Medulla oblongata (tissue), 1 donor: ENCODE measurements at regions not wholly inside any gene's neighbourhood (a gene's known extent, or its start where the extent isn't known, plus 50 kb on each side); places are given as distances from the start of the nearest gene placed in this dataset.
"Not testable (repeated sequence)": the region's sequence is repeated elsewhere in the genome, so short reads cannot be mapped to it uniquely, and the experiment has no call there.

ENCODE experiments used
- DNase-seq: peaks from one replicate; pipeline ENCODE4 v3.0.0-alpha.2; 2015; ENCODE audit errors: extremely low spot score

GRCh38 chr5:106134549-106134948 is 1536.2 kb downstream of the EFNA5 start:
- no peak for DNase-seq

- DNase-seq = no peak
These were observed 1542.8 kb downstream of the EFNA5 start for GRCh38 chr5:106127985-106128384.

- DNase-seq = no peak
These were observed 1543.4 kb downstream of the EFNA5 start for GRCh38 chr5:106127341-106127781.

- DNase-seq = no peak
These were observed 1548.6 kb downstream of the EFNA5 start for GRCh38 chr5:106121972-106122605.

- no peak for DNase-seq
These were observed 1554.1 kb downstream of the EFNA5 start for GRCh38 chr5:106116682-106117081.

GRCh38 chr5:106113922-106114321 is 1556.8 kb downstream of the EFNA5 start:
- DNase-seq = no peak

- no peak for DNase-seq
These were observed 1564.4 kb downstream of the EFNA5 start for GRCh38 chr5:106106384-106106783.

GRCh38 chr5:106097340-106097739 is 1573.4 kb downstream of the EFNA5 start:
- DNase-seq = no peak

- DNase-seq = no peak
These were observed 1575.9 kb downstream of the EFNA5 start for GRCh38 chr5:106094839-106095238.

GRCh38 chr5:106094204-106094607 is 1576.5 kb downstream of the EFNA5 start:
- no peak for DNase-seq

- DNase-seq = no peak
These were observed 1577.6 kb downstream of the EFNA5 start for GRCh38 chr5:106093134-106093533.

- DNase-seq = no peak
These were observed 1578.3 kb downstream of the EFNA5 start for GRCh38 chr5:106092455-106092854.

- DNase-seq = no peak
These were observed 1581.7 kb downstream of the EFNA5 start for GRCh38 chr5:106089073-106089472.

GRCh38 chr5:106088462-106088861 is 1582.3 kb downstream of the EFNA5 start:
- no peak for DNase-seq

- no peak for DNase-seq
These were observed 1584.4 kb downstream of the EFNA5 start for GRCh38 chr5:106086352-106086751.

- DNase-seq = no peak
These were observed 1585.2 kb downstream of the EFNA5 start for GRCh38 chr5:106085556-106085955.

- DNase-seq = no peak
These were observed 1585.6 kb downstream of the EFNA5 start for GRCh38 chr5:106085136-106085535.

GRCh38 chr5:106080535-106080934 is 1590.2 kb downstream of the EFNA5 start:
- no peak for DNase-seq

- no peak for DNase-seq
These were observed 1594.1 kb downstream of the EFNA5 start for GRCh38 chr5:106076655-106077054.

GRCh38 chr5:106072208-106072607 is 1598.5 kb downstream of the EFNA5 start:
- DNase-seq = no peak

- no peak for DNase-seq
These were observed 1623.4 kb downstream of the EFNA5 start for GRCh38 chr5:106047341-106047740.

- not testable (repeated sequence) for DNase-seq
These were observed 1638.7 kb downstream of the EFNA5 start for GRCh38 chr5:106032069-106032468.

- DNase-seq = no peak
These were observed 1642.4 kb downstream of the EFNA5 start for GRCh38 chr5:106028314-106028713.

- no peak for DNase-seq
These were observed 1649.8 kb downstream of the EFNA5 start for GRCh38 chr5:106020894-106021293.
